Epithelial cell of proximal tubule (primary cell): ENCODE measurements at regions not wholly inside any gene's neighbourhood (a gene's known extent, or its start where the extent isn't known, plus 50 kb on each side); places are given as distances from the start of the nearest gene placed in this dataset.

Source experiments
- DNase-seq: peaks from one replicate; pipeline ENCODE4 v3.0.0-alpha.2; 2011; ENCODE audit warnings: low read depth
- H3K4me3 ChIP-seq: 2 replicates; pipeline ENCODE4 v1.5.1; 2011; ENCODE audit warnings: low read depth, mild to moderate bottlenecking, low read length
- TF ChIP-seq, protein P1 (sequence below): conservative IDR thresholded peaks from 2 replicates; pipeline ENCODE4 v1.5.1; 2012; ENCODE audit warnings: low read depth, mild to moderate bottlenecking, low read length

DNA sequence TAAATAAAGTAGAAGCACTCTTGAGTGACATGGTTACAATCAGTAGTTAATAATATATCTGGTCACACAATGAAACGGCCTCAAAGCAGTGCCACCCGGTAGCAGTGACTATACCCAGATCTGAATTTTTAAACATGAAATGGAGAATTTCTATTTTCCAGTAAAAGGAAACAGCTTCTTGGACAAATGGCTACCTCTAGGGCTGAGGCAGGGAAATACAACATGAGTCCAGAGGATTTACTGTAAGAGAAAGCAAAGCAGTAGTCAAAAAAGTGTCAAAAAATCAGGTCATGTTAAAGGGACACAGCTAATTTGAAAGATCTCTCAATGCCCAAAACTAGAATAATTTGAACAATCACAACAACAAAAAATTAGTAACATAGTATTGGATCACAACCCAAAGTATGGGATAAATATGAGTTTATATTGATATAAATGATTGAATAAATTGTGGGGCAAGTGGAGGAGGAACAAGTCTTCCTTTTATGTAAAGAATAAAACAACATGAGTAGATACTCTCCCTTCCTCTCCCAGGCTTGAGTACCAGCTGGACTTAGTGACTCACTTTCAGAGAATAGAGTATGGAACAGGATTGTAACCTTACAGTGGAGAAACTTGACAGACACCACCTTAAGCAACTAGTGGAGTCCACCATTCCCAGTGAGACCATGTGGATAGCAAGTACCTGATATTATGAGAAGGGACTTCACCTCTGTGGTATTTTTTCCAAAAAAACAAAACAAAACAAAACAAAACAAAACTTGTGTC, 180.8 kb downstream of the MBD2 start:
- TF ChIP-seq, protein P1, sequence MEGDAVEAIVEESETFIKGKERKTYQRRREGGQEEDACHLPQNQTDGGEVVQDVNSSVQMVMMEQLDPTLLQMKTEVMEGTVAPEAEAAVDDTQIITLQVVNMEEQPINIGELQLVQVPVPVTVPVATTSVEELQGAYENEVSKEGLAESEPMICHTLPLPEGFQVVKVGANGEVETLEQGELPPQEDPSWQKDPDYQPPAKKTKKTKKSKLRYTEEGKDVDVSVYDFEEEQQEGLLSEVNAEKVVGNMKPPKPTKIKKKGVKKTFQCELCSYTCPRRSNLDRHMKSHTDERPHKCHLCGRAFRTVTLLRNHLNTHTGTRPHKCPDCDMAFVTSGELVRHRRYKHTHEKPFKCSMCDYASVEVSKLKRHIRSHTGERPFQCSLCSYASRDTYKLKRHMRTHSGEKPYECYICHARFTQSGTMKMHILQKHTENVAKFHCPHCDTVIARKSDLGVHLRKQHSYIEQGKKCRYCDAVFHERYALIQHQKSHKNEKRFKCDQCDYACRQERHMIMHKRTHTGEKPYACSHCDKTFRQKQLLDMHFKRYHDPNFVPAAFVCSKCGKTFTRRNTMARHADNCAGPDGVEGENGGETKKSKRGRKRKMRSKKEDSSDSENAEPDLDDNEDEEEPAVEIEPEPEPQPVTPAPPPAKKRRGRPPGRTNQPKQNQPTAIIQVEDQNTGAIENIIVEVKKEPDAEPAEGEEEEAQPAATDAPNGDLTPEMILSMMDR = peak; percentile 58
- H3K4me3 ChIP-seq = no peak overlapping the region
- DNase-seq = no peak

DNA sequence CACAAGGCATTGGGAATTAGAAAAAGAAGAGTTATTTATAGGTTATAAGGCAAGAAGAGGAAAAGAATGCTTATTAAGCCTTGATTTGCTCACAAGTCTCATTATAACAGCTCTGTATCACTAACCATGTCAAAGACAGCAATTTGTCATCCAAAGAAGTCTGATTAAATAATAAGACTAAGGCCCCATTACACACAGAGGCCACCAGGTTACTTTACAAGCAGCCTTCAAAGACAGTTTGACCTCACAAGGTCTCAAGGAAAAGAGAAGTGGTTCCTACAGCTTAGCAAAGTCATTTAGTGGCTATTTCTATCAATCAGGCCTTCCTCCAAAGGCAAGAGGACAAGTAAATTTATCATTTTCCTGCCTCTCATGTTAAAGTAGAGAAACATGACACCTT, 188.5 kb downstream of the MBD2 start:
- TF ChIP-seq, protein P1 = no peak
- DNase-seq = no peak

DNA sequence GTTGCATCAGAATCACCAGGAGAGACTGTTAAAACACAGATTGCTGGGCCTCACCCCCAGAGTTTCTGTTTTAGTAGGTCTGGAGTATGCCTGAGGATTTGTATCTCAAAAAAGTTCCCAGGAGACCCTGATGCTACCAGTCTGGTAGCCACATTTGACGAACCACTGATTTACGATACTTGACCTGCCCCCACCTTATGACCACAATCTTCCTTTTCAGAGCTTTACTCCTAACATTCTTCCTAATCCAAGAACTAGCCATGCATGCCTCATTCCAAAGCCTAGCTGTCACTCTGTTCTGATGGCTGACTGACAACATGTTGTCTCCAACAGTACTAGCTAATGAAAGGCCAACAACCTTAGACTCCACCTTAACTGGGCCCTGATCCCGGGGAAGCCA, 191.4 kb downstream of the MBD2 start:
- TF ChIP-seq, protein P1 = no peak
- no peak overlapping the region for H3K4me3 ChIP-seq
- DNase-seq = peak; percentile 64

More for the DNA sequence above, 188.5 kb downstream of the MBD2 start:
- no peak overlapping the region for H3K4me3 ChIP-seq

DNA sequence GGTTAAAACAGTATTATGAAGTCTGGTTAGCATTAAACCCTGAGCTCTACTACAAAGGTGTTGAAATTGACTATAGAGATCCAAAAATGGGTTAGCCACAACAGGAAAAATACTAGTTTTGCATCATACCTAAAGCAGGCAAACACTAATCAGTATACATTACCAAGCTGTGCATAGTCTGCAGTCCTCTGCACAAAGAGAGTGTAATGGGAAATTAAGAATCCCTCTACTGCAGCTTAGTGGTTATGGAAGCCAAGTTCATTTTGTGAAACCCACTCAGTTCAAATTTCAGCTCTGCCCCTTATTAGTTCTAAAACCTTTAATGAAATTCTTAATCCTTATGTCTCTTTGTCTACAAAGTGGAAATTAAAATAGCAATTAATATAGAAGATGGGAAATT, 192.1 kb downstream of the MBD2 start:
- no peak for DNase-seq
- H3K4me3 ChIP-seq = no peak overlapping the region
- TF ChIP-seq, protein P1 = no peak

DNA sequence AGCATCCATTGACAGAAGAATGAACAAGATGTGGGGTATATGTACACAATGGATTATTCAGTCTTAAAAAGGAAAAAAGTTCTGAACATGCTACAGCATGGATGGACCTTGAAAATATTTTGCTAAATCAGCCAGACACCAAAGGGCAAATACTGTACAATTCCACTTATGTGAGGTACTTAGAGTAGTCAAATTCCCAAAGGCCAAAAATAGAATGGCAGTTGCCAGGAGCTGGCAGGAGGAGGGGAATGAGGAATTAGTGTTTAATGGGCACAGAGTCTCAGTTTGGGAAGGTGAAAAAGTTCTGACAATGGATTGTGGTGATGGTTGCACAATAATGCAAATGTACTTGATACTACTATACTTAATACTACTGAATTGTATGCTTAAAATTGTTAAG, 193.2 kb downstream of the MBD2 start:
- TF ChIP-seq, protein P1 = no peak
- H3K4me3 ChIP-seq = no peak overlapping the region
- no peak for DNase-seq

DNA sequence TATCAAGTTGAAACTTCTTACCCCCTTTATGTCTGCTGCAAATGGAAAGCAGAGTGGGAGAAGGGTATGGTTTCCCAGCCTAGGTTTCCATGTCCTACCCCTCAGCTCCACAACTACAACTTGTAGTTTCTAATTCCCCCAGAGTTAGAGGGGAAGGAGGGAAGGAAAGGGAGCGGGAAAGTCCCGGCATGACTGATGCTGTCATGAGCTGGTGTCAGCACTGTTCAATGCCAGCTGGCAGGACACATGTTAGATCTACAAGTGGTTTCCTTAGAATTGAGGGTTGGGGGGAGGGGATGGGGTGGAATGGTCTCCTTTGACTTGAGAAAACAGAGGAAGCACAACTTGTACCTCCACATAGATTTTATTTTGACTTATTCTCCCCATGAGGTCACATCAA, 194.0 kb downstream of the MBD2 start:
- no peak for DNase-seq
- TF ChIP-seq, protein P1 = no peak
- no peak overlapping the region for H3K4me3 ChIP-seq

DNA sequence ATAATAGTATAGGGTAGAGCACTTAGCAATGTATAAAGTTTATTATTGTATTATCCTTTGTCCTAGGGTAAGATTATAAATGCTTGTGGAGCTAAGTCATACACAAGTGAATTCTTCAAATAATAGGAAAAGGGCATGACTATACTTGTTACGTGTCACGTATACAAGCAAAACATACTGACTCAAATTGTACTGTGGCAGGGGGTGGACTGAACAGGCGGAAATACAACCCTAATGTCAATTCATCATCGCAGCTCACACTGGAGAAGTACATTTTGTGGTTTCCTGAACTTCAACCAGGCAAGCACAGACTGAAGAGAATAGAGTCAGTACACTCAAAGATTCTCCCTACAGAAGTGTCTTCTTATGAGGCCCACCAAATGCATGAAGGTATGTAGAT, 201.0 kb downstream of the MBD2 start:
- TF ChIP-seq, protein P1 = no peak
- no peak for DNase-seq
- H3K4me3 ChIP-seq = no peak overlapping the region
